Gastroesophageal sphincter (tissue), 3 donors: ENCODE measurements at regions not wholly inside any gene's neighbourhood (a gene's known extent, or its start where the extent isn't known, plus 50 kb on each side); places are given as distances from the start of the nearest gene placed in this dataset.

Source experiments
- EP300 ChIP-seq: sonication (generic); formaldehyde crosslinking; IDR thresholded peaks from one replicate; pipeline ENCODE4 v1.6.1; 2017; ENCODE audit warnings: antibody characterized with exemption, mild to moderate bottlenecking
- POLR2A ChIP-seq, 2 donors: fragments of 450-650 bp; IDR thresholded peaks; one replicate each; pipeline ENCODE4 v1.6.1; 2017; ENCODE audit warnings: antibody characterized with exemption in 2 of 2, mild to moderate bottlenecking in 2 of 2, moderate library complexity in 1 of 2
- POLR2AphosphoS5 ChIP-seq: sonication (generic); formaldehyde crosslinking; IDR thresholded peaks from one replicate; pipeline ENCODE4 v1.6.1; 2017; ENCODE audit warnings: antibody characterized with exemption
- TF ChIP-seq, protein P1 (sequence below), 4 experiments: fragments of 200-600 bp in 2 of 4; fragments of 450-650 bp in 2 of 4; sonication (generic) in 1 of 4; IDR thresholded peaks; one replicate each; pipeline ENCODE4 v1.5.1; 2017 to 2019; ENCODE audit warnings: antibody characterized with exemption in 4 of 4, mild to moderate bottlenecking in 2 of 4, moderate library complexity in 2 of 4

DNA sequence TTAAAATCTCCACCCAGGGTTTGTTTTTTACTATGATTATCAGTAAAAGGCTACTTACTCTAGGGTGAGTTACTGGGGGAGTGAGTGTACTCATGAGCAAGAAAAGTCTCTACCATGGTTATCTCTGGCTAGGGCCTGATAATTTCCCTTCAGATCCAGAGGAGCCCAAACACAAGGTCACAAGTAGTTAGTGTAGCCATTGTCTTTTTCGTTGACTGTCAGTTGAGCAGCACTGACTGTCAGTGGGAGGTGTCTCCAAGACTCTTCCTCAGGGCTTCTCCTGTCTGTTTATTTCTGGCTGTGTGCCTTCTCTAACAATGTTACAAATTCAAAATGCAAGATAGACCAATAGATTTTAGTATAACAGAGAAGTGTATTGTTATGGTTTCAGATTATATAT is 181.2 kb upstream of the MIS18BP1 start:
- TF ChIP-seq, protein P1, sequence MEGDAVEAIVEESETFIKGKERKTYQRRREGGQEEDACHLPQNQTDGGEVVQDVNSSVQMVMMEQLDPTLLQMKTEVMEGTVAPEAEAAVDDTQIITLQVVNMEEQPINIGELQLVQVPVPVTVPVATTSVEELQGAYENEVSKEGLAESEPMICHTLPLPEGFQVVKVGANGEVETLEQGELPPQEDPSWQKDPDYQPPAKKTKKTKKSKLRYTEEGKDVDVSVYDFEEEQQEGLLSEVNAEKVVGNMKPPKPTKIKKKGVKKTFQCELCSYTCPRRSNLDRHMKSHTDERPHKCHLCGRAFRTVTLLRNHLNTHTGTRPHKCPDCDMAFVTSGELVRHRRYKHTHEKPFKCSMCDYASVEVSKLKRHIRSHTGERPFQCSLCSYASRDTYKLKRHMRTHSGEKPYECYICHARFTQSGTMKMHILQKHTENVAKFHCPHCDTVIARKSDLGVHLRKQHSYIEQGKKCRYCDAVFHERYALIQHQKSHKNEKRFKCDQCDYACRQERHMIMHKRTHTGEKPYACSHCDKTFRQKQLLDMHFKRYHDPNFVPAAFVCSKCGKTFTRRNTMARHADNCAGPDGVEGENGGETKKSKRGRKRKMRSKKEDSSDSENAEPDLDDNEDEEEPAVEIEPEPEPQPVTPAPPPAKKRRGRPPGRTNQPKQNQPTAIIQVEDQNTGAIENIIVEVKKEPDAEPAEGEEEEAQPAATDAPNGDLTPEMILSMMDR (IDR thresholded peaks at IDR 0.05), result no peak
- TF ChIP-seq POLR2A (IDR thresholded peaks at IDR 0.05) (no peak), EP300 (no peak), POLR2AphosphoS5 (no peak)
